Left ventricle myocardium inferior (tissue), 1 donor: ENCODE measurements at regions not wholly inside any gene's neighbourhood (a gene's known extent, or its start where the extent isn't known, plus 50 kb on each side); places are given as distances from the start of the nearest gene placed in this dataset.

Source experiments
- DNase-seq: peaks from one replicate; pipeline ENCODE4 v3.0.0-alpha.2; 2020
- H3K27ac ChIP-seq: fragments of 200-600 bp; replicated peaks from 2 replicates; pipeline ENCODE4 v1.8.0; 2021
- H3K27me3 ChIP-seq: fragments of 200-600 bp; 2 replicates; pipeline ENCODE4 v1.8.0; 2021; ENCODE audit warnings: low read depth
- H3K36me3 ChIP-seq: fragments of 200-600 bp; 2 replicates; pipeline ENCODE4 v1.8.0; 2021
- H3K4me1 ChIP-seq: fragments of 200-600 bp; 2 replicates; pipeline ENCODE4 v1.8.0; 2021
- H3K4me3 ChIP-seq: fragments of 200-600 bp; 2 replicates; pipeline ENCODE4 v1.8.0; 2021; ENCODE audit warnings: mild to moderate bottlenecking, moderate library complexity
- H3K9me3 ChIP-seq: fragments of 200-600 bp; replicated peaks from 2 replicates; pipeline ENCODE4 v1.8.0; 2021
- CTCF ChIP-seq: fragments of 200-600 bp; IDR thresholded peaks from 2 replicates; pipeline ENCODE4 v1.8.0; 2021; ENCODE audit warnings: antibody characterized with exemption, mild to moderate bottlenecking, borderline replicate concordance
- intact Hi-C: fragments of 100-400 bp; cut with micrococcal nuclease; formaldehyde crosslinking; loops from one replicate; pipeline ENCODE4 v1.11.0; 2022
- donor health status: DM: no; HTN: yes; CAD: no; lungs with severe emphysema.

DNA sequence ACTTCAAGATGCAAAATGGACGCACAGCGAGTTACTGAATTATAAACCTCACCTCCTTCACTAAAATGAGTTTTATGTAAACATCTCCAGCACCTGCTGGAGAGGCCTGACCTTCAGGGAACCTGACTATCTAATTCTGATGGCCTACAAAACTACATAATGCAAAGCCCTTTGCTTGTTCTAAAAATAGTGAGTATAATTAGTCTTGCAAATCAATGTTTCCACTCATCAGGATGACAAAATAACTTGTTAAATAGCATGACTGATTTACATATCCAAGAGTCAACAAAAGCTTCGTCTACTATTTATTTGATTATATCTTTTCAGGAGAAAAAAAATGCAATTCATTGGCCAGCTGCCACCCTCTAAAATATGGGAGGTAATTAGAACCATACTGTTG lies 326.3 kb upstream of the MC4R start:
- H3K27ac ChIP-seq = no peak overlapping the region
- no peaks in the 10 kb centered on the region for H3K9me3 ChIP-seq
- intact Hi-C loops = no loop called here
- no peak overlapping the region for H3K4me3 ChIP-seq
- DNase-seq = no peak
- no peaks in the 10 kb centered on the region for H3K27me3 ChIP-seq
- H3K4me1 ChIP-seq = no peaks in the 10 kb centered on the region
- no peaks in the 10 kb centered on the region for H3K36me3 ChIP-seq
- no peak for TF ChIP-seq CTCF

GRCh38 chr18:60722742-60723141 lies 350.2 kb upstream of the MC4R start:
- Histone ChIP-seq H3K4me1 (no peaks in the 10 kb centered on the region), H3K4me3 (no peak overlapping the region), H3K27ac (no peak overlapping the region), H3K27me3 (no peaks in the 10 kb centered on the region), H3K9me3 (peaks cover 3% of the 10 kb centered on the region), H3K36me3 (no peaks in the 10 kb centered on the region)
- no peak for TF ChIP-seq CTCF
- intact Hi-C loops = no loop called here
- no peak for DNase-seq

DNA sequence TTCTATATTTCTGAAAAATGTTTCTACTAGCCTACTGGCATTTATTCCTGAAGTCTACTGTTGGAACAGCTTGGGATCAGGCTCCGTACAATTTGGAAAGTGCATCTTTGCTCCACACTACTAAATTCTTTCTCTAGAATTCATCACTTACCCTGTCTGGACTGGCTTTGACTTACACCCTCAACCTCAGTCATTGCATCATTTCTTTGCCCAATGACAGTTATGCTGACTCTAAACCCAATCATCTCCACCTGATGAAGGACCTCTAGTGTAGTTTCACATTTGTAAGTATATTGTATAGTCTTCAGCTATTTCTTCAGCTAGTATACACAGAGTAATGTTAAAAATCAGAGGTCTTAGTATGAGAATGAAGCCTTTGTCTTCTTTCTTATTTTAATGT lies 359.6 kb upstream of the MC4R start:
- TF ChIP-seq CTCF = no peak
- DNase-seq = no peak
- Histone ChIP-seq H3K27me3 (no peaks in the 10 kb centered on the region), H3K36me3 (no peaks in the 10 kb centered on the region), H3K4me3 (no peak overlapping the region), H3K9me3 (peaks cover 3% of the 10 kb centered on the region), H3K27ac (no peak overlapping the region), H3K4me1 (no peaks in the 10 kb centered on the region)
- intact Hi-C loops = no loop called here

DNA sequence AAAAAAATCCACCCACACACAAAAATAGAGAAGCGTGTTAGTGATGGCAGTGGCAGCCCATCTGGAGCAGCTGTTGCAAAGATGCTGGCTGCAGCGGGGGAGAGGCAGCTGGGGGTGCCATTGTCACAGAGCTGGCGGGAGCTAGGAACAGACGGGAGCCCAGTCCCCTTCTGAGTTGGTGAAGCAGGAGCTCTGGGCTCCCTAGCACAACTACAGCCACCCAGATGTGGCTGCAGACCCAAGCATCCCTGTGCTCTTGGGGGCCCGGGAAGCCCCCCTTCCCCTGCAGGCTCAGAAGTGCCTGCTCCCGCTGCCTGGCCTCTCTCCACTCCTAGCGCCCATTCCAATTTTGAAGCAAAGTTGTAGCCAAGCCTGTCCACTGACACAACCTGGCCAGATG lies 366.6 kb upstream of the MC4R start:
- no peak for TF ChIP-seq CTCF
- intact Hi-C loops = no loop called here
- Histone ChIP-seq H3K9me3 (no peaks in the 10 kb centered on the region), H3K27ac (no peak overlapping the region), H3K36me3 (no peaks in the 10 kb centered on the region), H3K4me3 (no peak overlapping the region), H3K4me1 (no peaks in the 10 kb centered on the region), H3K27me3 (no peaks in the 10 kb centered on the region)
- no peak for DNase-seq

DNA sequence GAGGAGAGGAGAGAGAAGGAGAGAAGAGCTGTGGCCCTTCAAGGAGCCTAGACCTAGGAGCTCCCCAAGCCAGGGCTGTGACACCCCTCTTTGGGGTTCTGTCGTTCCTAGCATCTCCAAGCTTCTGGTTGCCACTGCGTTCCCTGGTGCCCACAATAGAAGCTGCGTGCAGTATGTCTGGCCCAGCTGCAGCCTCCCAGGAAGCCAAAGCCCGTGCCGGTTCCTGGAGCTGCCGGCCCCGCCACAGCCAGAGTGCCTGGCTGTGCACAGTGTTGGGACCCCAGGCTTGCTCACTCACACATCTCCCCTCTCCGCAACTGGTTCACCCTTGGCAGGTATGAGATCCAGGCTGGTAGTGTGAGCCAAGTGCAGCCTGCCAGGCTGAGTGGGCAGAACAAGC lies 367.7 kb upstream of the MC4R start:
- intact Hi-C loops = no loop called here
- H3K27ac ChIP-seq = no peak overlapping the region
- no peak for DNase-seq
- H3K9me3 ChIP-seq = no peaks in the 10 kb centered on the region
- H3K4me3 ChIP-seq = no peak overlapping the region
- H3K36me3 ChIP-seq = no peaks in the 10 kb centered on the region
- no peaks in the 10 kb centered on the region for H3K4me1 ChIP-seq
- TF ChIP-seq CTCF = no peak
- H3K27me3 ChIP-seq = no peaks in the 10 kb centered on the region

GRCh38 chr18:60746491-60746890 lies 373.9 kb upstream of the MC4R start:
- no peak for DNase-seq
- Histone ChIP-seq H3K36me3 (no peaks in the 10 kb centered on the region), H3K4me1 (peaks cover 23% of the 10 kb centered on the region), H3K4me3 (no peak overlapping the region), H3K9me3 (no peaks in the 10 kb centered on the region), H3K27me3 (no peaks in the 10 kb centered on the region), H3K27ac (peak overlapping the region; percentile 3)
- intact Hi-C loops = no loop called here
- no peak for TF ChIP-seq CTCF
